Activated T-cell treated with anti-CD3 and anti-CD28 coated beads, Interleukin-2, amount 50 U/mL, for 72 hours (primary cell): ENCODE measurements at regions not wholly inside any gene's neighbourhood (a gene's known extent, or its start where the extent isn't known, plus 50 kb on each side); places are given as distances from the start of the nearest gene placed in this dataset.

Experiments used
- ATAC-seq, 2 donors: fragments of 150-1000 bp; cut with Tn5 transposase; replicated peaks in 1 of 2; 2 replicates each; pipeline ENCODE4 v1.10.0; 2021; ENCODE audit warnings: moderate library complexity in 2 of 2, mild to moderate bottlenecking in 1 of 2
- DNase-seq, 2 donors: peaks; one replicate each; pipeline ENCODE4 v3.0.0; 2021 to 2022; ENCODE audit warnings: mixed read lengths in 1 of 2
- H3K27ac Mint-ChIP-seq: one replicate; pipeline ENCODE4 v1.8.0; 2022; ENCODE audit warnings: mild to moderate bottlenecking, moderate library complexity, mixed read lengths
- H3K27me3 Mint-ChIP-seq: one replicate; pipeline ENCODE4 v1.8.0; 2022; ENCODE audit warnings: low read depth, mixed read lengths
- H3K36me3 Mint-ChIP-seq, 2 donors: one replicate each; pipeline ENCODE4 v1.8.0; 2022; ENCODE audit warnings: mixed read lengths in 2 of 2, mild to moderate bottlenecking in 1 of 2; ENCODE audit not compliant: insufficient read depth in 2 of 2
- H3K4me1 Mint-ChIP-seq: one replicate; pipeline ENCODE4 v1.8.0; 2022; ENCODE audit warnings: low read depth, mixed read lengths
- H3K4me3 Mint-ChIP-seq, 2 donors: one replicate each; pipeline ENCODE4 v1.8.0; 2022; ENCODE audit warnings: mild to moderate bottlenecking in 2 of 2, mixed read lengths in 2 of 2, moderate library complexity in 2 of 2
- H3K9me3 Mint-ChIP-seq, 2 donors: one replicate each; pipeline ENCODE4 v1.8.0; 2022; ENCODE audit warnings: mixed read lengths in 2 of 2

GRCh38 chr14:71594821-71595220 is 337.4 kb upstream of the RGS6 start:
- H3K4me3 Mint-ChIP-seq: peak overlapping the region; percentile 31 to 60
- DNase-seq: no peak
- H3K9me3 Mint-ChIP-seq: no peaks in the 10 kb centered on the region
- ATAC-seq: peak in 1 of 2 donors; percentile 24
- H3K27ac Mint-ChIP-seq: no peak overlapping the region
- H3K4me1 Mint-ChIP-seq: peaks cover 70% of the 10 kb centered on the region
- H3K27me3 Mint-ChIP-seq: no peaks in the 10 kb centered on the region
- peaks cover 2 to 3% of the 10 kb centered on the region in 2 donors for H3K36me3 Mint-ChIP-seq

DNA sequence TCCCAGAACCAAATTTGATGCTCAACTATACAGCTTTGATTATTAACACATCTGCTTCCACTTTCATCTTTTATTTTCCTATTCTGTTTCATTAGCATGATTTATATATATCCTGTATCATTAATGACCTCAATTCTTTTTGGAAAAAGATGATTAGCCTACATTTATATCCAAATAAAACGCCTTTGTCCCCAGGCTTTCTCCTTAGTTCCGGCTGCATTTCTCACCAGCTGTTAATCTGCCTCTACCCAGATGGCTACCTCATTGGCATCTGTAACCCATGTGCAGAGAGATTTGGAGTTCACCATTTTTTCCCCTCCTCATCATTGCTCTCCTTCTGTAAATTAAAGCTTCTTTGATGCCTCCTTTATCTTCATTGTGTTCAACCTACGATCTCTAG is 336.8 kb upstream of the RGS6 start:
- Mint-ChIP-seq H3K9me3 (peaks cover 0 to 3% of the 10 kb centered on the region in 2 donors), H3K4me1 (peaks cover 70% of the 10 kb centered on the region), H3K27me3 (no peaks in the 10 kb centered on the region), H3K27ac (peak overlapping the region; percentile 6), H3K36me3 (peaks cover 5 to 9% of the 10 kb centered on the region in 2 donors), H3K4me3 (peak overlapping the region; percentile 9 to 11)
- DNase-seq (no peak), ATAC-seq (no peak)

DNA sequence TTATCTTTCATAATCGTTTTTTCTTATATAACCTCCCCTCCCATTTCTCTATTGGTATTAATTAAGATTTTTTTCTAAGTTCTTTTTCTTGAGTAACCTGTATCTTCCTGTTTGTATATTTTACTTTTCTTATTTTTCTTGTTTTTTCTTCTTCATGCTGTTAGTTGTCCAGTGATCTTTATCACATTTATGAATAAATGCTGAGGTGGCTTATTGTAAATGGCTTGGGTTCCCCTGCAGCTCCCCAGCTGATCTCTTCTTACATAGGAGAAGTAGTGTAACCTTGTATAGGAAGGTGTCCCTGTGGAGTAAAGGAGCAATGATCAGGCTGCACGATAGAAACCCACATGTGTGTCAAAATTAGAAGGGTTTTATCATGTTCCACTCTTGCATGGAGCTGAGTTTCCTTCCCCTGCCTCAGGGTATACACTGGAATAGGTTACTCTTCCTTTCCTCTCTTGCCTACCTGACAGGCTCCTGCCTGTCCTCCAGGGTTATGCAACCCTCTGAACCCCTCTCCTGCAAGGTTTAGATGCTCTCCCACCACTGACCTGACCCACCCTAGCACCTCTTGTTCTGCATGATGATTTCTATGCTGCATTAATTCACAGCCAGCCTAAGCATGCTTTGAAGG is 334.8 kb upstream of the RGS6 start:
- Mint-ChIP-seq H3K27me3 (no peaks in the 10 kb centered on the region), H3K27ac (peak overlapping the region; percentile 15), H3K36me3 (peaks cover 15 to 23% of the 10 kb centered on the region in 2 donors), H3K9me3 (peaks cover 6 to 7% of the 10 kb centered on the region in 2 donors), H3K4me1 (peaks cover 57% of the 10 kb centered on the region), H3K4me3 (peak overlapping the region in 1 of 2 donors; percentile 3)
- ATAC-seq (peak in 1 of 2 donors; percentile 12), DNase-seq (no peak)

GRCh38 chr14:71597955-71598660 is 334.1 kb upstream of the RGS6 start:
- DNase-seq: peak; percentile 29 to 34
- Mint-ChIP-seq H3K27me3 (no peaks in the 10 kb centered on the region), H3K4me3 (peak overlapping the region; percentile 2 to 49), H3K27ac (no peak overlapping the region), H3K9me3 (peaks cover 6 to 7% of the 10 kb centered on the region in 2 donors), H3K4me1 (peaks cover 55% of the 10 kb centered on the region), H3K36me3 (peaks cover 17 to 23% of the 10 kb centered on the region in 2 donors)
- ATAC-seq: peak; percentile 85 to 89

DNA sequence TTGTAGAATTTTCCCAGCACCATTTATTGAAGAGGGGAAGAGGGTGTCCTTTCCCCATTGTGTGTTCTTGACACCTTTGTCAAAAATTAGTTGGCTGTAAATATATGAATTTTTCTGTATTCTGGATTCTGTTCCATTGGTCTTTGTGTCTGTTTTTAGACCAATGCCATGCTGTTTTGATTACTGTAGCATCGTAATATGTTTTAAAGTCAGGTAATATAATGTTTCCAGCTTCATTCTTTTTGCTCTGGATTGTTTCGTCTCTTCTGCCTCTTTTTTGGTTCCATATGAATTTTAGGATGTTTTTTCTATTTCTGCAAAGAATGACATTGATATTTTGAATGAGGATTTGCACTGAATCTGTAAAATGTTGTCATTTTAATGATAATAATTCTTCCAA is 331.9 kb upstream of the RGS6 start:
- Mint-ChIP-seq H3K27me3 (no peaks in the 10 kb centered on the region), H3K27ac (no peak overlapping the region), H3K36me3 (peaks cover 19 to 26% of the 10 kb centered on the region in 2 donors), H3K4me3 (no peak overlapping the region), H3K4me1 (peaks cover 38% of the 10 kb centered on the region), H3K9me3 (peaks cover 9% of the 10 kb centered on the region in 2 donors)
- DNase-seq (no peak), ATAC-seq (no peak)

DNA sequence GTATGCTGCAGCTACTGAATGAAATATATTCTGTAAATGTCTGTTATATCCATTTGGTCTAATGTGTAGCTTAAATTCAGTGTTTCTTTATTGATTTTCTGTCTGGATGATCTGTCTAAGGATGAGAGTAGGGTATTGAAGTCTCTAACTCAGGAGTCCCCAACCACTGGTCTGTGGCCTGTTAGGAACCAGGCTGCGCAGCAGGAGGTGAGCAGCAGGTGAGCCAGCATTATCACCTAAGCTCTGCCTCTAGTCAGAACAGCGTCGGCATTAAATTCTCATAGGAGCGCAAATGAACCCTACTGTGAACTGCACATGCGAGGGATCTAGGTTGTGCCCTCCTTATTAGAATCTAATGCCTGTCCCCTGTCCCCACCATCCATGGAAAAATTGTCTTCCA is 329.7 kb upstream of the RGS6 start:
- Mint-ChIP-seq H3K4me1 (peaks cover 41% of the 10 kb centered on the region), H3K27ac (no peak overlapping the region), H3K27me3 (no peaks in the 10 kb centered on the region), H3K36me3 (peaks cover 21 to 29% of the 10 kb centered on the region in 2 donors), H3K4me3 (no peak overlapping the region), H3K9me3 (peaks cover 9 to 13% of the 10 kb centered on the region in 2 donors)
- no peak for ATAC-seq
- no peak for DNase-seq

GRCh38 chr14:71604231-71604630 is 328.0 kb upstream of the RGS6 start:
- Mint-ChIP-seq H3K4me3 (no peak overlapping the region), H3K27me3 (no peaks in the 10 kb centered on the region), H3K4me1 (peaks cover 32% of the 10 kb centered on the region), H3K27ac (no peak overlapping the region), H3K9me3 (peaks cover 9 to 13% of the 10 kb centered on the region in 2 donors), H3K36me3 (peaks cover 21 to 29% of the 10 kb centered on the region in 2 donors)
- ATAC-seq: no peak
- DNase-seq: no peak

DNA sequence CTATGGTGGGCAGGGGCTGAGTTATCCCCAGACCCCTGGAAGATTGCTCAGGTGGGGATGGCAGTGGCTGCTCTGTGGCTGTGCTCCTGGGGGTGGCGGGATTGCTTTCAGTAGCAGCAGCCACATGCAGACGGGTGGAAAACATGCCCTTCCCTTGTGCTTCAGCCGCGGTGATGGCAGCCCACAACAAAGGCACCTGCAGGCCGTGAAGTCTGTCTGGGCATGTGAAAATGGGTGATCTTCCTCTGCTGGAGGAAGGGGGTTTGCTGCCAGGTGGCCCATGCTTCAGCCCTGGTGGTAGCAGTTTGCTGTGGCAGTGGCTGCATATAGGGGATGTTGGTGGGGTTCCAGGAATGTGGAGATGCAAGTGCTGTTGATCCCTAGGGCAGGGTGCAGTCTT is 326.2 kb upstream of the RGS6 start:
- peak; percentile 15 to 40 for ATAC-seq
- H3K27ac Mint-ChIP-seq: no peak overlapping the region
- peaks cover 32% of the 10 kb centered on the region for H3K4me1 Mint-ChIP-seq
- H3K9me3 Mint-ChIP-seq: peaks cover 5 to 6% of the 10 kb centered on the region in 2 donors
- H3K27me3 Mint-ChIP-seq: no peaks in the 10 kb centered on the region
- peak in 1 of 2 donors; percentile 10 for DNase-seq
- peaks cover 13 to 15% of the 10 kb centered on the region in 2 donors for H3K36me3 Mint-ChIP-seq
- H3K4me3 Mint-ChIP-seq: peak overlapping the region in 1 of 2 donors; percentile 24

GRCh38 chr14:71606575-71606974 is 325.7 kb upstream of the RGS6 start:
- H3K27me3 Mint-ChIP-seq: no peaks in the 10 kb centered on the region
- peak overlapping the region in 1 of 2 donors; percentile 3 for H3K4me3 Mint-ChIP-seq
- H3K4me1 Mint-ChIP-seq: peaks cover 32% of the 10 kb centered on the region
- peak overlapping the region; percentile 0 for H3K27ac Mint-ChIP-seq
- ATAC-seq (no peak), DNase-seq (no peak)
- peaks cover 9 to 11% of the 10 kb centered on the region in 2 donors for H3K36me3 Mint-ChIP-seq
- H3K9me3 Mint-ChIP-seq: peaks cover 2 to 6% of the 10 kb centered on the region in 2 donors

- Mint-ChIP-seq H3K4me3 (no peak overlapping the region), H3K36me3 (peaks cover 6 to 7% of the 10 kb centered on the region in 2 donors), H3K4me1 (peaks cover 32% of the 10 kb centered on the region), H3K9me3 (peaks cover 2 to 6% of the 10 kb centered on the region in 2 donors), H3K27me3 (no peaks in the 10 kb centered on the region), H3K27ac (peak overlapping the region; percentile 0)
- no peak for DNase-seq
- ATAC-seq: no peak
Observed at GRCh38 chr14:71607056-71607455, 325.2 kb upstream of the RGS6 start.

DNA sequence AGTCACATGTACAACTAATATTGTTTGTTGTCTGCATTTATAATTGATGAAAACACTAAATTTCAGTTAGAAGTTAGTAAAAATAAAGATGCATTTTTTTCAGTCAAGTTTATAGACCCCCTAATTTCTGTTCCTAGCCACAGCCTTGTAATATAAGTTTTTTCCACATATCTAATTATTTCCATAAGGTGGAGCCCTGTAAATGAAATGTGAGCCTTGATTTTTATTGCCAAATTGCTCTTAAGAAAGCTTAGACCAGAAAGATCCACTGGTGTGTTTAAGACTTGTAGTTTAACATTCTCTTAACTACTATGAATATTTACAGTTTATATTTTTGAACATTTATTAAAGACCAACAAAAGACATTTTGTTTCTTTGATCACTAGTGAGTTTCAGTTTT is 322.1 kb upstream of the RGS6 start:
- peaks cover 30% of the 10 kb centered on the region for H3K4me1 Mint-ChIP-seq
- no peak overlapping the region for H3K4me3 Mint-ChIP-seq
- H3K36me3 Mint-ChIP-seq: peaks cover 3 to 4% of the 10 kb centered on the region in 2 donors
- ATAC-seq (no peak), DNase-seq (no peak)
- H3K27me3 Mint-ChIP-seq: no peaks in the 10 kb centered on the region
- H3K9me3 Mint-ChIP-seq: peaks cover 0 to 5% of the 10 kb centered on the region in 2 donors
- H3K27ac Mint-ChIP-seq: no peak overlapping the region

GRCh38 chr14:71610797-71611196 is 321.4 kb upstream of the RGS6 start:
- no peaks in the 10 kb centered on the region for H3K36me3 Mint-ChIP-seq
- no peaks in the 10 kb centered on the region for H3K9me3 Mint-ChIP-seq
- H3K27me3 Mint-ChIP-seq: no peaks in the 10 kb centered on the region
- H3K4me1 Mint-ChIP-seq: peaks cover 23% of the 10 kb centered on the region
- H3K4me3 Mint-ChIP-seq: no peak overlapping the region
- ATAC-seq (no peak), DNase-seq (no peak)
- H3K27ac Mint-ChIP-seq: no peak overlapping the region

GRCh38 chr14:71613168-71613567 is 319.1 kb upstream of the RGS6 start:
- H3K4me3 Mint-ChIP-seq: no peak overlapping the region
- DNase-seq: no peak
- H3K27ac Mint-ChIP-seq: no peak overlapping the region
- no peaks in the 10 kb centered on the region for H3K9me3 Mint-ChIP-seq
- no peaks in the 10 kb centered on the region for H3K36me3 Mint-ChIP-seq
- peaks cover 8% of the 10 kb centered on the region for H3K4me1 Mint-ChIP-seq
- no peak for ATAC-seq
- H3K27me3 Mint-ChIP-seq: no peaks in the 10 kb centered on the region
